Panc1 (cell line): ENCODE measurements at regions not wholly inside any gene's neighbourhood (a gene's known extent, or its start where the extent isn't known, plus 50 kb on each side); places are given as distances from the start of the nearest gene placed in this dataset.

Experiments used
- ATAC-seq: fragments of 200-7000 bp; cut with Tn5 transposase; 2 replicates; pipeline ENCODE4 v1.9.1; 2020; ENCODE audit warnings: mild to moderate bottlenecking, moderate library complexity
- BruUV-seq: library from RNA; stranded (reverse); fragments of 400-500 nt; replicated peaks from 2 replicates; lab custom pipeline; 2021; lab: Mats Ljungman, UMichigan
- CTCF ChIA-PET: fragments of 300-600 bp; sonication (Branson Sonifier 250); formaldehyde crosslinking; loops from one replicate; lab custom pipeline; 2022; ENCODE audit warnings: antibody characterized with exemption; lab: Charles Lee
- POLR2A ChIA-PET: fragments of 300-600 bp; sonication (Branson Sonifier 250); formaldehyde crosslinking; loops from one replicate; lab custom pipeline; 2022; ENCODE audit warnings: antibody characterized with exemption; lab: Charles Lee
- DNase-seq: peaks from one replicate; pipeline ENCODE4 v3.0.0-alpha.2; 2010; ENCODE audit warnings: low read depth, low spot score
- H3K27ac ChIP-seq: 2 replicates; pipeline ENCODE4 v1.5.1; 2011; ENCODE audit warnings: mild to moderate bottlenecking, low read length, inconsistent platforms
- H3K27me3 ChIP-seq: fragments of 200-500 bp; sonication (Bioruptor generic); 2 replicates; pipeline ENCODE4 v1.6.0; 2014; ENCODE audit warnings: low read length, inconsistent platforms; ENCODE audit not compliant: control insufficient read depth, insufficient read depth
- H3K36me3 ChIP-seq: fragments of 200-500 bp; sonication (Bioruptor generic); 2 replicates; pipeline ENCODE4 v1.5.1; 2014; ENCODE audit warnings: inconsistent platforms, mild to moderate bottlenecking, low read length, moderate library complexity; ENCODE audit not compliant: control insufficient read depth, insufficient read depth
- H3K4me1 ChIP-seq: 2 replicates; pipeline ENCODE4 v1.5.1; 2011; ENCODE audit warnings: inconsistent platforms, mild to moderate bottlenecking, low read length, moderate library complexity; ENCODE audit not compliant: control insufficient read depth, insufficient read depth
- H3K4me3 ChIP-seq, 2 experiments: 2 replicates each; pipeline ENCODE4 v1.5.1; 2011 to 2012; ENCODE audit warnings: low read depth in 2 of 2, low read length in 2 of 2, mild to moderate bottlenecking in 2 of 2, inconsistent platforms in 1 of 2, moderate library complexity in 1 of 2
- H3K9me3 ChIP-seq: fragments of 200-500 bp; sonication (Bioruptor generic); 2 replicates; pipeline ENCODE4 v1.5.1; 2014; ENCODE audit warnings: low read depth, mild to moderate bottlenecking, inconsistent platforms, low read length, moderate library complexity; ENCODE audit not compliant: control insufficient read depth, insufficient read depth
- POLR2AphosphoS5 ChIP-seq: IDR thresholded peaks from 2 replicates; pipeline ENCODE4 v1.6.1; 2012; ENCODE audit warnings: mild to moderate bottlenecking, low read depth, low read length, moderate library complexity
- REST ChIP-seq, 2 experiments: IDR thresholded peaks; 2 replicates each; pipeline ENCODE4 v1.6.1; 2011 to 2012; ENCODE audit warnings: low read depth in 2 of 2, control low read depth in 1 of 2, low read length in 1 of 2, mild to moderate bottlenecking in 1 of 2, moderate library complexity in 1 of 2; ENCODE audit not compliant: insufficient read depth in 1 of 2
- SIN3A ChIP-seq: IDR thresholded peaks from 2 replicates; pipeline ENCODE4 v1.6.1; 2012; ENCODE audit warnings: low read depth, mild to moderate bottlenecking, low read length, moderate library complexity, borderline replicate concordance; ENCODE audit not compliant: insufficient read depth
- TCF7L2 ChIP-seq: IDR thresholded peaks from 2 replicates; pipeline ENCODE4 v1.6.1; 2011; ENCODE audit warnings: mild to moderate bottlenecking, low read depth, low read length, inconsistent platforms
- in situ Hi-C: cut with HindIII; loops from 2 replicates; pipeline ENCODE4 v1.10.0; 2016; ENCODE audit warnings: low sequenced_read_pairs, low pct_unique_long_range_greater_than_20kb
- intact Hi-C: fragments of 100-400 bp; cut with micrococcal nuclease; formaldehyde crosslinking; loops from one replicate; pipeline ENCODE4 v1.10.0; 2022; ENCODE audit not compliant: unreplicated experiment
- TF ChIP-seq, protein P1 (sequence below): fragments of 450-650 bp; IDR thresholded peaks from 2 replicates; pipeline ENCODE4 v1.5.1; 2017; ENCODE audit warnings: mild to moderate bottlenecking

- DNase-seq (no peak), ATAC-seq (no peak)
- Histone ChIP-seq H3K4me3 (no peak overlapping the region), H3K9me3 (no peaks in the 10 kb centered on the region), H3K4me1 (no peaks in the 10 kb centered on the region), H3K27me3 (no peaks in the 10 kb centered on the region), H3K27ac (no peak overlapping the region), H3K36me3 (no peaks in the 10 kb centered on the region)
- BruUV-seq: no TSS peak
- in situ Hi-C loops: no loop called here
- CTCF ChIA-PET: no interaction called here
- TF ChIP-seq, protein P1, sequence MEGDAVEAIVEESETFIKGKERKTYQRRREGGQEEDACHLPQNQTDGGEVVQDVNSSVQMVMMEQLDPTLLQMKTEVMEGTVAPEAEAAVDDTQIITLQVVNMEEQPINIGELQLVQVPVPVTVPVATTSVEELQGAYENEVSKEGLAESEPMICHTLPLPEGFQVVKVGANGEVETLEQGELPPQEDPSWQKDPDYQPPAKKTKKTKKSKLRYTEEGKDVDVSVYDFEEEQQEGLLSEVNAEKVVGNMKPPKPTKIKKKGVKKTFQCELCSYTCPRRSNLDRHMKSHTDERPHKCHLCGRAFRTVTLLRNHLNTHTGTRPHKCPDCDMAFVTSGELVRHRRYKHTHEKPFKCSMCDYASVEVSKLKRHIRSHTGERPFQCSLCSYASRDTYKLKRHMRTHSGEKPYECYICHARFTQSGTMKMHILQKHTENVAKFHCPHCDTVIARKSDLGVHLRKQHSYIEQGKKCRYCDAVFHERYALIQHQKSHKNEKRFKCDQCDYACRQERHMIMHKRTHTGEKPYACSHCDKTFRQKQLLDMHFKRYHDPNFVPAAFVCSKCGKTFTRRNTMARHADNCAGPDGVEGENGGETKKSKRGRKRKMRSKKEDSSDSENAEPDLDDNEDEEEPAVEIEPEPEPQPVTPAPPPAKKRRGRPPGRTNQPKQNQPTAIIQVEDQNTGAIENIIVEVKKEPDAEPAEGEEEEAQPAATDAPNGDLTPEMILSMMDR: no peak
- no peak for TF ChIP-seq TCF7L2
- no peak for TF ChIP-seq REST (IDR thresholded peaks at IDR 0.05; ENCODE audit: insufficient read depth in 1 of 2, low read depth in 2 of 2, low read length in 1 of 2)
- no peak for TF ChIP-seq SIN3A
- TF ChIP-seq POLR2AphosphoS5: no peak
- POLR2A ChIA-PET: no interaction called here
- intact Hi-C loops: no loop called here
Measured at GRCh38 chr15:97087006-97087741, 756.7 kb downstream of the NR2F2 start.

GRCh38 chr15:97091093-97091492 lies 760.6 kb downstream of the NR2F2 start:
- TF ChIP-seq, protein P1: no peak
- TF ChIP-seq SIN3A (no peak), POLR2AphosphoS5 (no peak), REST (IDR thresholded peaks at IDR 0.05; ENCODE audit: insufficient read depth in 1 of 2, low read depth in 2 of 2, low read length in 1 of 2) (no peak), TCF7L2 (no peak)
- ATAC-seq (no peak), DNase-seq (no peak)
- Histone ChIP-seq H3K4me3 (no peak overlapping the region), H3K36me3 (no peaks in the 10 kb centered on the region), H3K27ac (no peak overlapping the region), H3K4me1 (no peaks in the 10 kb centered on the region), H3K9me3 (no peaks in the 10 kb centered on the region), H3K27me3 (no peaks in the 10 kb centered on the region)
- ChIA-PET CTCF (no interaction called here), POLR2A (no interaction called here)
- BruUV-seq: no TSS peak
- intact Hi-C loops (no loop called here), in situ Hi-C loops (no loop called here)
